PC-9 (cell line): ENCODE measurements at regions not wholly inside any gene's neighbourhood (a gene's known extent, or its start where the extent isn't known, plus 50 kb on each side); places are given as distances from the start of the nearest gene placed in this dataset.
"Not testable (repeated sequence)": the region's sequence is repeated elsewhere in the genome, so short reads cannot be mapped to it uniquely, and the experiment has no call there.

Experiments
- CTCF ChIP-seq: fragments of 200-600 bp; sonication (generic); conservative IDR thresholded peaks from 2 replicates; pipeline ENCODE4 v1.6.1; 2017; ENCODE audit warnings: mixed run types, antibody characterized with exemption, mild to moderate bottlenecking, moderate library complexity
- EZH2 ChIP-seq: fragments of 200-600 bp; sonication (generic); IDR thresholded peaks from 2 replicates; pipeline ENCODE4 v1.8.0; 2017; ENCODE audit warnings: antibody characterized with exemption, low read depth

- not testable (repeated sequence) for TF ChIP-seq CTCF, EZH2
These were observed 542.4 kb upstream of the HTR2C start for GRCh38 chrX:114041470-114041869.
